Islet of Langerhans (tissue), 1 donor: ENCODE measurements at regions not wholly inside any gene's neighbourhood (a gene's known extent, or its start where the extent isn't known, plus 50 kb on each side); places are given as distances from the start of the nearest gene placed in this dataset.
A peak's percentile ranks its signal among the peaks of the same experiment; 100 is the strongest.

Experiments used
- FAIRE-seq: peaks from one replicate; lab custom pipeline; 2011; peaks lifted over from hg19 to GRCh38; lab: Jason Lieb, UNC

GRCh38 chr3:76908156-76908555, 131.7 kb upstream of the ROBO2 start:
- no peak for FAIRE-seq

GRCh38 chr3:76912841-76913383, 127.0 kb upstream of the ROBO2 start:
- no peak for FAIRE-seq

GRCh38 chr3:76917436-76917835, 122.5 kb upstream of the ROBO2 start:
- FAIRE-seq = no peak

GRCh38 chr3:76920511-76920910, 119.4 kb upstream of the ROBO2 start:
- FAIRE-seq = no peak

GRCh38 chr3:76923485-76923884, 116.4 kb upstream of the ROBO2 start:
- FAIRE-seq = no peak

GRCh38 chr3:76930712-76931111, 109.2 kb upstream of the ROBO2 start:
- FAIRE-seq = no peak

GRCh38 chr3:76933245-76933644, 106.7 kb upstream of the ROBO2 start:
- FAIRE-seq = no peak

- no peak for FAIRE-seq
Observed at GRCh38 chr3:76938962-76939361, 100.9 kb upstream of the ROBO2 start.

- FAIRE-seq = no peak
Observed at GRCh38 chr3:76940181-76940770, 99.6 kb upstream of the ROBO2 start.

GRCh38 chr3:76941376-76941775, 98.5 kb upstream of the ROBO2 start:
- no peak for FAIRE-seq

- FAIRE-seq = peak; percentile 17
Observed at GRCh38 chr3:76942101-76942500, 97.8 kb upstream of the ROBO2 start.

GRCh38 chr3:76943058-76943457, 96.8 kb upstream of the ROBO2 start:
- FAIRE-seq = peak; percentile 69

GRCh38 chr3:76943671-76944070, 96.2 kb upstream of the ROBO2 start:
- no peak for FAIRE-seq

- no peak for FAIRE-seq
Observed at GRCh38 chr3:76949033-76949432, 90.9 kb upstream of the ROBO2 start.

GRCh38 chr3:76949462-76949861, 90.4 kb upstream of the ROBO2 start:
- no peak for FAIRE-seq

GRCh38 chr3:76950590-76950989, 89.3 kb upstream of the ROBO2 start:
- no peak for FAIRE-seq

- FAIRE-seq = no peak
Observed at GRCh38 chr3:76954412-76954811, 85.5 kb upstream of the ROBO2 start.

GRCh38 chr3:76958274-76958673, 81.6 kb upstream of the ROBO2 start:
- FAIRE-seq = no peak

- no peak for FAIRE-seq
Observed at GRCh38 chr3:76958861-76959260, 81.0 kb upstream of the ROBO2 start.

- no peak for FAIRE-seq
Observed at GRCh38 chr3:76961284-76961683, 78.6 kb upstream of the ROBO2 start.

GRCh38 chr3:76965122-76965725, 74.7 kb upstream of the ROBO2 start:
- no peak for FAIRE-seq

- no peak for FAIRE-seq
Observed at GRCh38 chr3:76969471-76969870, 70.4 kb upstream of the ROBO2 start.

- FAIRE-seq = no peak
Observed at GRCh38 chr3:76969996-76970615, 69.8 kb upstream of the ROBO2 start.
